SK-N-MC (cell line): ENCODE measurements at regions not wholly inside any gene's neighbourhood (a gene's known extent, or its start where the extent isn't known, plus 50 kb on each side); places are given as distances from the start of the nearest gene placed in this dataset.

Source experiments
- EZH2 ChIP-seq: fragments of 200-600 bp; sonication (generic); IDR thresholded peaks from one replicate; pipeline ENCODE4 v1.6.1; 2017; ENCODE audit warnings: antibody characterized with exemption
- FOXP2 ChIP-seq: optimal IDR thresholded peaks from 2 replicates; pipeline ENCODE3; 2011; ENCODE audit warnings: mild to moderate bottlenecking, moderate library complexity; ENCODE audit not compliant: insufficient read depth; ENCODE audit errors: extremely low read length, control extremely low read depth
- POLR2AphosphoS5 ChIP-seq: IDR thresholded peaks from 2 replicates; pipeline ENCODE4 v1.6.1; 2012; ENCODE audit warnings: mild to moderate bottlenecking, low read depth, low read length, borderline replicate concordance

- TF ChIP-seq EZH2 (no peak), FOXP2 (no peak), POLR2AphosphoS5 (no peak)
Observed at GRCh38 chr7:93636276-93636675, 61.8 kb upstream of the CALCR start.
